Pancreas (tissue), 10 donors: ENCODE measurements at regions not wholly inside any gene's neighbourhood (a gene's known extent, or its start where the extent isn't known, plus 50 kb on each side); places are given as distances from the start of the nearest gene placed in this dataset.

ENCODE experiments used
- ATAC-seq, 4 donors: fragments of 200-7000 bp; cut with Tn5 transposase; one replicate each; pipeline versions ENCODE4 v1.8.0 to v1.9.1; 2020; ENCODE audit warnings: mild to moderate bottlenecking in 4 of 4, moderate library complexity in 4 of 4
- DNase-seq, 6 donors: peaks; one replicate each; pipeline ENCODE4 v3.0.0-alpha.2; 2020
- FAIRE-seq: peaks from 2 replicates; lab custom pipeline; 2012; peaks lifted over from hg19 to GRCh38; lab: Jason Lieb, UNC
- H3K27ac ChIP-seq, 4 donors: fragments of 200-600 bp; sonication (generic); 1 replicate in 3 of 4; 2 replicates in 1 of 4; pipeline versions ENCODE4 v1.5.0 to v1.8.0; 2020
- H3K27me3 ChIP-seq, 4 donors: fragments of 200-600 bp; one replicate each; pipeline ENCODE4 v1.8.0; 2021
- H3K36me3 ChIP-seq, 3 donors: fragments of 200-600 bp; sonication (generic) in 1 of 3; one replicate each; pipeline versions ENCODE4 v1.5.0 to v1.8.0; 2020 to 2021
- H3K4me1 ChIP-seq, 3 donors: fragments of 200-600 bp; one replicate each; pipeline ENCODE4 v1.8.0; 2021
- H3K4me3 ChIP-seq, 4 donors: fragments of 200-600 bp; sonication (generic) in 2 of 4; one replicate each; pipeline versions ENCODE4 v1.5.0 to v1.8.0; 2020 to 2021
- H3K9me3 ChIP-seq, 4 donors: fragments of 200-600 bp; one replicate each; pipeline ENCODE4 v1.8.0; 2021
- WGBS, 2 donors: extraction: QIAGEN DNeasy Blood & Tissue Kit; methylation state at CpG; one replicate each; pipeline ENCODE4 v1.1.7; 2013; 5-methylcytosine and 5-hydroxymethylcytosine counted together
- intact Hi-C, 3 donors: fragments of 100-400 bp; cut with DNase I; formaldehyde crosslinking; loops; one replicate each; pipeline versions ENCODE4 v1.11.1 to v1.14.2; 2022
- TF ChIP-seq, protein P1 (sequence below), 4 donors: fragments of 200-600 bp; sonication (generic) in 3 of 4; IDR thresholded peaks; one replicate each; pipeline versions ENCODE4 v1.5.0 to v1.8.0; 2021; ENCODE audit warnings: antibody characterized with exemption in 4 of 4
- donor health status: healthy with polysubstance abuse.
- donor health status: DM: no; HTN: no; CAD: no; lungs with moderate emphysema.
- donor health status: DM: no; HTN: no; CAD: no.
- donor health status: control.
- donor health status: control.
- donor health status: Bipolar disorder and iron deficiency.
- donor health status: DM: yes; HTN: yes; CAD: no.
- donor health status: DM: no; HTN: no; CAD: no.
- donor health status: DM: no; HTN: no; CAD: no.
- donor health status: DM: yes; HTN: yes; CAD: no.

DNA sequence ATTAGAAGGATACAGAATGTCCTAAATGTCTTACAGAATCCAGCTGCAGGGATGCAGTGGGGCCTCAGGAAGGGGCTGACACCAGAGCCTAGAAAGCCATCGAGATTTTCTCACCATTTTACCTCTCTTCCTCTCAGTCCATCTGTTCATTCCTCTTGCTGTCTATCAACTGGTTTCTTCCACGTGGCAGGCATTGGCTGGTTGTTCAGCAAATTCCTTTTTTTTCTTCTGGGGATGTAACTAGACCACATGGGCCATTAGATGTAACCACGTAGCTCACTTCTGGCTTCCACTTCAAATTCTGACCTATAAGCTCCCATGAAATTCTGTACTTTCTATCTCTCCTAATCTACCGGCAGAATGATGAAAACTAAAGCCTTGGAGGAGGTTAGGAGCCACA lies 93.6 kb upstream of the MTAP start:
- 50 to 57% methylated on average over 4 of the region's 4 CpGs for WGBS, 2 donors
- no peaks in the 10 kb centered on the region for H3K4me1 ChIP-seq
- no peak overlapping the region for H3K4me3 ChIP-seq
- DNase-seq (no peak), FAIRE-seq (no peak), ATAC-seq (no peak)
- H3K9me3 ChIP-seq: no peaks in the 10 kb centered on the region
- no peaks in the 10 kb centered on the region for H3K36me3 ChIP-seq
- TF ChIP-seq, protein P1, sequence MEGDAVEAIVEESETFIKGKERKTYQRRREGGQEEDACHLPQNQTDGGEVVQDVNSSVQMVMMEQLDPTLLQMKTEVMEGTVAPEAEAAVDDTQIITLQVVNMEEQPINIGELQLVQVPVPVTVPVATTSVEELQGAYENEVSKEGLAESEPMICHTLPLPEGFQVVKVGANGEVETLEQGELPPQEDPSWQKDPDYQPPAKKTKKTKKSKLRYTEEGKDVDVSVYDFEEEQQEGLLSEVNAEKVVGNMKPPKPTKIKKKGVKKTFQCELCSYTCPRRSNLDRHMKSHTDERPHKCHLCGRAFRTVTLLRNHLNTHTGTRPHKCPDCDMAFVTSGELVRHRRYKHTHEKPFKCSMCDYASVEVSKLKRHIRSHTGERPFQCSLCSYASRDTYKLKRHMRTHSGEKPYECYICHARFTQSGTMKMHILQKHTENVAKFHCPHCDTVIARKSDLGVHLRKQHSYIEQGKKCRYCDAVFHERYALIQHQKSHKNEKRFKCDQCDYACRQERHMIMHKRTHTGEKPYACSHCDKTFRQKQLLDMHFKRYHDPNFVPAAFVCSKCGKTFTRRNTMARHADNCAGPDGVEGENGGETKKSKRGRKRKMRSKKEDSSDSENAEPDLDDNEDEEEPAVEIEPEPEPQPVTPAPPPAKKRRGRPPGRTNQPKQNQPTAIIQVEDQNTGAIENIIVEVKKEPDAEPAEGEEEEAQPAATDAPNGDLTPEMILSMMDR (IDR thresholded peaks at IDR 0.05): no peak
- peaks cover 0 to 4% (median 0%) of the 10 kb centered on the region in 4 donors for H3K27me3 ChIP-seq
- no peak overlapping the region for H3K27ac ChIP-seq
- intact Hi-C loops: no loop called here

DNA sequence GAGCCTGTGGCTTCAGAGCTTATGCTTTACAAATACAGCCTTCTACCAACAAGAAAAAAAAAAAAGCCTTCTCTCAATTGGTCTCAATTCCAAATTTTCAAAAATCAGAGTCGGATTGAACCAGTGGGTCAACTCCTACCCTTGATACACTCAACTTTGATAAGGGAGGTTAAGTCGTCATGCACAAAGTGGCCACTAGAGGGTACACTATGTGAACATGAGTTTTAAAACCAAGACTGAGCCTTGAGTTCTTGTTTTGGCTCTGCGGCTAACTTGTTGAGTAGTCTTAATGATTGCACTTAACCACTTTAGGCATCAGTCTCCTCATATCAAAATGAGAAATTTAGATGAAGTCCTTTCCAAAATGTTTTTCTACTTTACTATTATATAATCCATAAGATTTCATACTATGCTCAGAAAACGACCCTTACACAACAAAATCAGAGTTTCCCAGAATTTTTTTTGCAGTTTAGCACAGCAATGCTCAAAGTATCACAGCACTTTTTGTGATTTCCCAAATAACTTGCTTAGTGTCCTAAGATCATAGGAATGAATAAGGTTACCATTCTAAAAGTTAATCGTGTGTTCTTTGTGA lies 92.9 kb upstream of the MTAP start:
- TF ChIP-seq, protein P1 (IDR thresholded peaks at IDR 0.05): peak; percentile 58 to 76 (median 72)
- 39 to 45% methylated on average over 5 of the region's 5 CpGs for WGBS, 2 donors
- ATAC-seq (peak in 3 of 4 donors; percentile 75 to 85 (median 81)), FAIRE-seq (peak; percentile 37), DNase-seq (peak in 4 of 6 donors; percentile 14 to 55 (median 26))
- Histone ChIP-seq H3K27me3 (peaks cover 0 to 4% (median 0%) of the 10 kb centered on the region in 4 donors), H3K4me1 (no peaks in the 10 kb centered on the region), H3K27ac (no peak overlapping the region), H3K36me3 (no peaks in the 10 kb centered on the region), H3K4me3 (no peak overlapping the region), H3K9me3 (no peaks in the 10 kb centered on the region)
- intact Hi-C loops: no loop called here

DNA sequence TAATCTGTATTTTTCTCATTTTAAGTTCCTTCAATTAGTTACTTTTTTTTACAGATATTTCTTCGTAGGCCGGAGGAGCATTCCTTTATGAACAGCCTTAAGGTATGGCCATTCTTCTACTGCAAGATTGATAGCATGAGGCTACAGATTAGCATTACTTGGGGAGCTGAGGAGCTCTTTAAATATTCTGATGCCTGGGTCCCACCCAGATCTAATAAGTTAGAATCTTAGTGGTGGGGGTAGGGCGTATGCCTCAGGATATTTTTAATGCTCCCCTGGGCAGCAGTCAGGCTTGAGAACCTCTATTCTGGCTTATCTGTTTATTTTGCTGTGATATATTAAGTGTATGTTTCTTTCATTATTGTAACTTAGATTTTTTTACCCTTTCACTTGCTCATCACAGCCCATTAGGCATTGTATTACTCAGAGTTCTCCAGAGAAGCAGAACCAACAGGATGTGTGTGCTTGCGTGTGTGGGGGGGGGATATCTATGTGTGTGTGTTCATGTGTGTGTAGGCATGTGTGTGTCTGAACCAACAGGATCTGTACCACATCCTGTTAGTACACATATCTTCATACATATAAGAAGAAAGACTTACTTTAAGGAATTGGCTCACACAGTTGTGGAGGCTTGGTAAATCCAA lies 91.8 kb upstream of the MTAP start:
- 73 to 84% methylated on average over 4 of the region's 4 CpGs for WGBS, 2 donors
- Histone ChIP-seq H3K4me3 (no peak overlapping the region), H3K9me3 (no peaks in the 10 kb centered on the region), H3K27me3 (peaks cover 0 to 4% (median 0%) of the 10 kb centered on the region in 4 donors), H3K4me1 (no peaks in the 10 kb centered on the region), H3K36me3 (no peaks in the 10 kb centered on the region), H3K27ac (no peak overlapping the region)
- TF ChIP-seq, protein P1 (IDR thresholded peaks at IDR 0.05): no peak
- no peak for ATAC-seq
- no peak for FAIRE-seq
- DNase-seq: no peak
- intact Hi-C loops: no loop called here

GRCh38 chr9:21711504-21711903 lies 90.9 kb upstream of the MTAP start:
- H3K27ac ChIP-seq: no peak overlapping the region
- no peaks in the 10 kb centered on the region for H3K9me3 ChIP-seq
- WGBS, 2 donors: 57 to 64% methylated on average over 2 of the region's 2 CpGs
- no peaks in the 10 kb centered on the region for H3K4me1 ChIP-seq
- TF ChIP-seq, protein P1 (IDR thresholded peaks at IDR 0.05): no peak
- intact Hi-C loops: no loop called here
- FAIRE-seq (no peak), ATAC-seq (no peak), DNase-seq (no peak)
- H3K36me3 ChIP-seq: no peaks in the 10 kb centered on the region
- H3K27me3 ChIP-seq: peaks cover 0 to 4% (median 0%) of the 10 kb centered on the region in 4 donors
- no peak overlapping the region for H3K4me3 ChIP-seq

GRCh38 chr9:21715408-21715807 lies 87.0 kb upstream of the MTAP start:
- intact Hi-C loops: no loop called here
- ATAC-seq: no peak
- Histone ChIP-seq H3K27ac (no peak overlapping the region), H3K9me3 (no peaks in the 10 kb centered on the region), H3K27me3 (no peaks in the 10 kb centered on the region), H3K36me3 (no peaks in the 10 kb centered on the region), H3K4me1 (no peaks in the 10 kb centered on the region), H3K4me3 (no peak overlapping the region)
- WGBS, 2 donors: 10 to 18% methylated on average over 1 of the region's 1 CpG
- TF ChIP-seq, protein P1 (IDR thresholded peaks at IDR 0.05): no peak
- no peak for DNase-seq
- FAIRE-seq: no peak
